ENCODE measurements at regions not wholly inside any gene's neighbourhood (a gene's known extent, or its start where the extent isn't known, plus 50 kb on each side); places are given as distances from the start of the nearest gene placed in this dataset.

- TF ChIP-seq CTCF (IDR thresholded peaks at IDR 0.05) (no peak), POLR2A (IDR thresholded peaks at IDR 0.05) (no peak), EP300 (IDR thresholded peaks at IDR 0.05) (no peak)
Measured at GRCh38 chr9:89899573-89899972, 294.8 kb downstream of the GADD45G start.

Measured in suprapubic skin (tissue), 3 donors.